ENCODE measurements at regions not wholly inside any gene's neighbourhood (a gene's known extent, or its start where the extent isn't known, plus 50 kb on each side); places are given as distances from the start of the nearest gene placed in this dataset.

DNA sequence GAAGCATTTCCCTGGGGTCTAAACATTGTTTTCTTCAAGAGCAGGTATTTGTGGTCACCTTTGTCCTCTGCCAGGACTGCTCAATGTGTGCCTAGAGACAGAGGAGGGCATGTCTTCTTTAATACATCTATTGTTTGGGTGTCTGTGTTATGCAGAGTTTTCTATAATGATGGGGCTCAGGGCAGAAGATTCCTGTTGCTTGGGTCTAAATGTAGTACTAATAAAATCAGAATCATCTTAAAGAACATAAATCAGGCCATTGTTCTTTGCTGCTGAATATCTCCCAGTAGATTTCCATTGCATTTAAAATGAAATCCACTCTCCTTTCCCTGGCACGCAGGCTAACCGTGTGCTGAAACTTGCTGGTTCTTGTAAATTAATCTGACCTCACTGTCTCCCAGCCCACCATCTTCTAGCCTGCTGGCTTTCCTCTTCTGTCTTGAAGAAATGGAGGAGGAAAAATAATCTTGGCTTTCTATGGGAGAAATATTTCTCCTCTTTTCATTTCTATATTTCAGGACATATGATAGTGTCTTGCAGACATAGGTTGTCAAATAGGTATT is 1396.8 kb downstream of the GATA3 start:
- Histone ChIP-seq H3K4me2 (ENCODE audit: low read length) (no peak overlapping the region), H3K27me3 (ENCODE audit: insufficient read depth, low read length) (no peaks in the 10 kb centered on the region), H2AFZ (ENCODE audit: low read depth, low read length, poor library complexity, severe bottlenecking) (no peak overlapping the region), H3K9me3 (ENCODE audit: control insufficient read depth in 1 of 2, insufficient read depth in 1 of 2, low read depth in 1 of 2, low read length in 2 of 2) (peaks cover 17 to 18% of the 10 kb centered on the region in 2 experiments; a peak in 2 of 4 replicates), H3K79me2 (ENCODE audit: insufficient read depth, low read length) (no peaks in the 10 kb centered on the region), H3K9me2 (ENCODE audit: insufficient read depth) (no peaks in the 10 kb centered on the region), H3K4me3 (replicated peaks in 1 of 2; ENCODE audit: low read depth in 1 of 2, low read length in 2 of 2) (no peak overlapping the region), H3K36me3 (ENCODE audit: control insufficient read depth in 1 of 2, insufficient read depth in 2 of 2, low read length in 2 of 2) (no peaks in the 10 kb centered on the region; a peak in 1 of 4 replicates), H3K27ac (ENCODE audit: low read depth, low read length) (no peak overlapping the region), H3K9ac (ENCODE audit: low read length) (no peak overlapping the region), H4K20me1 (ENCODE audit: insufficient read depth) (no peaks in the 10 kb centered on the region), H3K4me1 (ENCODE audit: control insufficient read depth in 1 of 2, insufficient read depth in 2 of 2, low read length in 2 of 2) (no peaks in the 10 kb centered on the region)
- no peak for DNase-seq (ENCODE audit: low read depth, low spot score)
- BruUV-seq (replicated peaks): no TSS peak
- ChIA-PET RAD21 (ENCODE audit: low non-redundant PET in 1 of 2, low total read pairs in 2 of 2, uncharacterized antibody in 2 of 2, unreplicated experiment in 2 of 2) (no interaction called here), POLR2A (no interaction called here), CTCF (no interaction called here)
- no peak for ATAC-seq
- TF ChIP-seq ZBTB33 (IDR thresholded peaks at IDR 0.05; ENCODE audit: extremely low read depth, insufficient replicate concordance, low read length): no peak
- TF ChIP-seq ELF1 (IDR thresholded peaks at IDR 0.05; ENCODE audit: borderline replicate concordance, low read depth): no peak
- TF ChIP-seq MAX (IDR thresholded peaks at IDR 0.05): no peak
- no peak for TF ChIP-seq CEBPB (IDR thresholded peaks at IDR 0.05; ENCODE audit: low read depth)
- TF ChIP-seq EZH2phosphoT487 (IDR thresholded peaks at IDR 0.05; ENCODE audit: borderline replicate concordance): no peak
- no peak for TF ChIP-seq TCF7L2 (IDR thresholded peaks at IDR 0.05; ENCODE audit: borderline replicate concordance, extremely low read depth, insufficient read depth, insufficient read length)
- TF ChIP-seq, protein P1, sequence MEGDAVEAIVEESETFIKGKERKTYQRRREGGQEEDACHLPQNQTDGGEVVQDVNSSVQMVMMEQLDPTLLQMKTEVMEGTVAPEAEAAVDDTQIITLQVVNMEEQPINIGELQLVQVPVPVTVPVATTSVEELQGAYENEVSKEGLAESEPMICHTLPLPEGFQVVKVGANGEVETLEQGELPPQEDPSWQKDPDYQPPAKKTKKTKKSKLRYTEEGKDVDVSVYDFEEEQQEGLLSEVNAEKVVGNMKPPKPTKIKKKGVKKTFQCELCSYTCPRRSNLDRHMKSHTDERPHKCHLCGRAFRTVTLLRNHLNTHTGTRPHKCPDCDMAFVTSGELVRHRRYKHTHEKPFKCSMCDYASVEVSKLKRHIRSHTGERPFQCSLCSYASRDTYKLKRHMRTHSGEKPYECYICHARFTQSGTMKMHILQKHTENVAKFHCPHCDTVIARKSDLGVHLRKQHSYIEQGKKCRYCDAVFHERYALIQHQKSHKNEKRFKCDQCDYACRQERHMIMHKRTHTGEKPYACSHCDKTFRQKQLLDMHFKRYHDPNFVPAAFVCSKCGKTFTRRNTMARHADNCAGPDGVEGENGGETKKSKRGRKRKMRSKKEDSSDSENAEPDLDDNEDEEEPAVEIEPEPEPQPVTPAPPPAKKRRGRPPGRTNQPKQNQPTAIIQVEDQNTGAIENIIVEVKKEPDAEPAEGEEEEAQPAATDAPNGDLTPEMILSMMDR (IDR thresholded peaks at IDR 0.05 in 2 of 3, conservative IDR thresholded peaks at IDR 0.05 in 1 of 3; ENCODE audit: borderline replicate concordance in 1 of 3, insufficient read depth in 1 of 3, low read depth in 2 of 3, low read length in 2 of 3): no peak
- no peak for TF ChIP-seq SIN3A (IDR thresholded peaks at IDR 0.05; ENCODE audit: low read depth)
- no peak for TF ChIP-seq YY1 (IDR thresholded peaks at IDR 0.05; ENCODE audit: extremely low read depth, insufficient replicate concordance, low read depth, low read length)
- no peak for TF ChIP-seq EGR1 (IDR thresholded peaks at IDR 0.05; ENCODE audit: low read depth)
- intact Hi-C loops (cut with micrococcal nuclease): no loop called here

All from HCT116 (cell line).